PC-3 (cell line): ENCODE measurements at regions not wholly inside any gene's neighbourhood (a gene's known extent, or its start where the extent isn't known, plus 50 kb on each side); places are given as distances from the start of the nearest gene placed in this dataset.

Experiments
- EZH2 ChIP-seq: fragments of 300-600 bp; sonication (generic); IDR thresholded peaks from one replicate; pipeline ENCODE4 v1.6.1; 2017; ENCODE audit warnings: antibody characterized with exemption, mild to moderate bottlenecking, low read length; ENCODE audit not compliant: unreplicated experiment
- TF ChIP-seq, protein P1 (sequence below): fragments of 300-600 bp; sonication (generic); conservative IDR thresholded peaks from 2 replicates; pipeline ENCODE4 v1.5.1; 2017; ENCODE audit warnings: antibody characterized with exemption, low read depth, mild to moderate bottlenecking, low read length

DNA sequence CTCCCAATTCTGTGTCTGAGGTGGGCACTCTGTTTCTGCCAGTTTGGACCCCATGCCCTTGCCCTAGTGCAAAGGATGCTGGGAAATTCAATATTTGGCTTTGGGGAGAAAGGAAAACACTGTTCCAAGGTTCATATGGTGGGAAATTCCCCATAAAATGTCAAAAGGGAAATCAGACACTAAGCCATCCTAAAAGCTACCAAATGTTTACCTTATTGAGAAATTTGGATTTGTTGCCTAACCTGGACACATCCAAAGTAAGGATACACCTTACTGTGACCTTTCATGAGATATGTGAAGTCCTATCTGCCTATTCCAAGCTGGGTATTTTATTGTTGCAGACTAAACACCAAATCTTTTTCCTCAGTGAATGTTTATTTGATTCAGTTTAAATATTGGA, 109.1 kb downstream of the CYP26A1 start:
- no peak for TF ChIP-seq EZH2
- TF ChIP-seq, protein P1, sequence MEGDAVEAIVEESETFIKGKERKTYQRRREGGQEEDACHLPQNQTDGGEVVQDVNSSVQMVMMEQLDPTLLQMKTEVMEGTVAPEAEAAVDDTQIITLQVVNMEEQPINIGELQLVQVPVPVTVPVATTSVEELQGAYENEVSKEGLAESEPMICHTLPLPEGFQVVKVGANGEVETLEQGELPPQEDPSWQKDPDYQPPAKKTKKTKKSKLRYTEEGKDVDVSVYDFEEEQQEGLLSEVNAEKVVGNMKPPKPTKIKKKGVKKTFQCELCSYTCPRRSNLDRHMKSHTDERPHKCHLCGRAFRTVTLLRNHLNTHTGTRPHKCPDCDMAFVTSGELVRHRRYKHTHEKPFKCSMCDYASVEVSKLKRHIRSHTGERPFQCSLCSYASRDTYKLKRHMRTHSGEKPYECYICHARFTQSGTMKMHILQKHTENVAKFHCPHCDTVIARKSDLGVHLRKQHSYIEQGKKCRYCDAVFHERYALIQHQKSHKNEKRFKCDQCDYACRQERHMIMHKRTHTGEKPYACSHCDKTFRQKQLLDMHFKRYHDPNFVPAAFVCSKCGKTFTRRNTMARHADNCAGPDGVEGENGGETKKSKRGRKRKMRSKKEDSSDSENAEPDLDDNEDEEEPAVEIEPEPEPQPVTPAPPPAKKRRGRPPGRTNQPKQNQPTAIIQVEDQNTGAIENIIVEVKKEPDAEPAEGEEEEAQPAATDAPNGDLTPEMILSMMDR = no peak
